ENCODE measurements at regions not wholly inside any gene's neighbourhood (a gene's known extent, or its start where the extent isn't known, plus 50 kb on each side); places are given as distances from the start of the nearest gene placed in this dataset.

DNA sequence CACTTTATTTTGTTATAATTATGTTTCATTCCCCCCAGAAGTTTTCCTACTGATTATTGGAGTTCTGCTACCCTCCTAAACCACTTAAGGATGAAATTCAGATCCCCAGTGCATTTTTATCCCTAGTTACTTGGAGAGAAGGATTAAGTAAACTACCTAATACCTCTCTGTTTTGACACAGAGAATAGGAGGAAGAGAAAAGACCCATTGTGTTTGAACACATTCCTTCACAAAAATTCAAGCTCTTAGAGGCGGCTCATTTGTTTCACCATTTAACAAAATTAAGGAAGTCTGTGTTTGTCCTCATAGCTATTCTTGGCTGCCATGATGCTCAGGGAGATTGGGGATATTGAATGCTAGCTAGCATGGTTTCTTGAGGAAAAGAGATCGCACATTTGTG is 492.6 kb downstream of the EBF1 start:
- no peak for DNase-seq (ENCODE audit: low spot score)
- Histone ChIP-seq H3K9me2 (ENCODE audit: insufficient read depth, low read length) (no peaks in the 10 kb centered on the region), H3K4me2 (ENCODE audit: low read length) (no peak overlapping the region), H2AFZ (ENCODE audit: low read length) (no peak overlapping the region), H3K4me1 (ENCODE audit: insufficient read depth, low read length, poor library complexity, severe bottlenecking) (no peaks in the 10 kb centered on the region), H3K9me3 (ENCODE audit: low read length) (no peaks in the 10 kb centered on the region), H4K20me1 (ENCODE audit: insufficient read depth, low read length) (no peaks in the 10 kb centered on the region), H3K4me3 (ENCODE audit: low read depth, low read length, poor library complexity, severe bottlenecking) (no peak overlapping the region), H3K36me3 (ENCODE audit: insufficient read depth, low read length) (no peaks in the 10 kb centered on the region), H3K79me2 (ENCODE audit: insufficient read depth, low read depth, low read length) (no peaks in the 10 kb centered on the region), H3K27ac (ENCODE audit: low read depth, low read length, poor library complexity, severe bottlenecking) (no peak overlapping the region)
- TF ChIP-seq EZH2phosphoT487 (IDR thresholded peaks at IDR 0.05; ENCODE audit: borderline replicate concordance, low read depth, low read length) = no peak
- no peak for TF ChIP-seq CTCF (conservative IDR thresholded peaks at IDR 0.05; ENCODE audit: low read length)
- BruUV-seq (replicated peaks) = no TSS peak
- intact Hi-C loops (cut with micrococcal nuclease; ENCODE audit: unreplicated experiment) = no loop called here
- ChIA-PET POLR2A (interaction anchor here (0.7 to 1.7 kb wide), 5 partner anchors 8 to 1553 kb away, joined by 3 to 6 read pairs (median 4); no protein-coding TSS in a partner anchor), CTCF (ENCODE audit: unreplicated experiment) (no interaction called here)

GRCh38 chr5:158606233-158606632 is 493.5 kb downstream of the EBF1 start:
- no peak overlapping the region for H3K27ac ChIP-seq (ENCODE audit: low read depth, low read length, poor library complexity, severe bottlenecking)
- H2AFZ ChIP-seq (ENCODE audit: low read length) = no peak overlapping the region
- no peaks in the 10 kb centered on the region for H3K36me3 ChIP-seq (ENCODE audit: insufficient read depth, low read length)
- H3K9me2 ChIP-seq (ENCODE audit: insufficient read depth, low read length) = no peaks in the 10 kb centered on the region
- POLR2A ChIA-PET = interaction anchor here (1.3 to 1.4 kb wide), 2 partner anchors 11 to 18 kb away, joined by 4 read pairs; no protein-coding TSS in a partner anchor
- intact Hi-C loops (cut with micrococcal nuclease; ENCODE audit: unreplicated experiment) = no loop called here
- no peaks in the 10 kb centered on the region for H3K9me3 ChIP-seq (ENCODE audit: low read length)
- no peak overlapping the region for H3K4me2 ChIP-seq (ENCODE audit: low read length)
- no peaks in the 10 kb centered on the region for H3K4me1 ChIP-seq (ENCODE audit: insufficient read depth, low read length, poor library complexity, severe bottlenecking)
- no TSS peak for BruUV-seq (replicated peaks)
- no peak overlapping the region for H3K4me3 ChIP-seq (ENCODE audit: low read depth, low read length, poor library complexity, severe bottlenecking)
- no peaks in the 10 kb centered on the region for H4K20me1 ChIP-seq (ENCODE audit: insufficient read depth, low read length)
- no peaks in the 10 kb centered on the region for H3K79me2 ChIP-seq (ENCODE audit: insufficient read depth, low read depth, low read length)
- TF ChIP-seq CTCF (conservative IDR thresholded peaks at IDR 0.05; ENCODE audit: low read length) (no peak), EZH2phosphoT487 (IDR thresholded peaks at IDR 0.05; ENCODE audit: borderline replicate concordance, low read depth, low read length) (no peak)
- no peak for DNase-seq (ENCODE audit: low spot score)
- CTCF ChIA-PET (ENCODE audit: unreplicated experiment) = no interaction called here

- Histone ChIP-seq H3K4me2 (ENCODE audit: low read length) (no peak overlapping the region), H3K4me1 (ENCODE audit: insufficient read depth, low read length, poor library complexity, severe bottlenecking) (peaks cover 13% of the 10 kb centered on the region), H3K27ac (ENCODE audit: low read depth, low read length, poor library complexity, severe bottlenecking) (no peak overlapping the region), H3K9me3 (ENCODE audit: low read length) (no peaks in the 10 kb centered on the region), H4K20me1 (ENCODE audit: insufficient read depth, low read length) (no peaks in the 10 kb centered on the region), H3K36me3 (ENCODE audit: insufficient read depth, low read length) (no peaks in the 10 kb centered on the region), H2AFZ (ENCODE audit: low read length) (no peak overlapping the region), H3K4me3 (ENCODE audit: low read depth, low read length, poor library complexity, severe bottlenecking) (no peak overlapping the region), H3K79me2 (ENCODE audit: insufficient read depth, low read depth, low read length) (no peaks in the 10 kb centered on the region), H3K9me2 (ENCODE audit: insufficient read depth, low read length) (no peaks in the 10 kb centered on the region)
- no peak for TF ChIP-seq EZH2phosphoT487 (IDR thresholded peaks at IDR 0.05; ENCODE audit: borderline replicate concordance, low read depth, low read length)
- POLR2A ChIA-PET = interaction anchor here (0.6 to 1.0 kb wide), 3 partner anchors 16 to 289 kb away, joined by 3 read pairs; no protein-coding TSS in a partner anchor
- CTCF ChIA-PET (ENCODE audit: unreplicated experiment) = no interaction called here
- intact Hi-C loops (cut with micrococcal nuclease; ENCODE audit: unreplicated experiment) = no loop called here
- BruUV-seq (replicated peaks) = no TSS peak
- DNase-seq (ENCODE audit: low spot score) = no peak
These were observed 496.7 kb downstream of the EBF1 start for GRCh38 chr5:158602981-158603380.
